B cell (primary cell): ENCODE measurements at regions not wholly inside any gene's neighbourhood (a gene's known extent, or its start where the extent isn't known, plus 50 kb on each side); places are given as distances from the start of the nearest gene placed in this dataset.

Source experiments
- EZH2 ChIP-seq: IDR thresholded peaks from 2 replicates; pipeline ENCODE4 v1.6.1; 2012; ENCODE audit warnings: borderline replicate concordance, low read depth, mild to moderate bottlenecking, moderate library complexity, low read length; ENCODE audit not compliant: insufficient read depth, poor library complexity, severe bottlenecking
- TF ChIP-seq, protein P1 (sequence below): fragments of 200-600 bp; IDR thresholded peaks from one replicate; pipeline ENCODE4 v1.8.0; 2022; ENCODE audit warnings: antibody characterized with exemption, mild to moderate bottlenecking

- TF ChIP-seq, protein P1, sequence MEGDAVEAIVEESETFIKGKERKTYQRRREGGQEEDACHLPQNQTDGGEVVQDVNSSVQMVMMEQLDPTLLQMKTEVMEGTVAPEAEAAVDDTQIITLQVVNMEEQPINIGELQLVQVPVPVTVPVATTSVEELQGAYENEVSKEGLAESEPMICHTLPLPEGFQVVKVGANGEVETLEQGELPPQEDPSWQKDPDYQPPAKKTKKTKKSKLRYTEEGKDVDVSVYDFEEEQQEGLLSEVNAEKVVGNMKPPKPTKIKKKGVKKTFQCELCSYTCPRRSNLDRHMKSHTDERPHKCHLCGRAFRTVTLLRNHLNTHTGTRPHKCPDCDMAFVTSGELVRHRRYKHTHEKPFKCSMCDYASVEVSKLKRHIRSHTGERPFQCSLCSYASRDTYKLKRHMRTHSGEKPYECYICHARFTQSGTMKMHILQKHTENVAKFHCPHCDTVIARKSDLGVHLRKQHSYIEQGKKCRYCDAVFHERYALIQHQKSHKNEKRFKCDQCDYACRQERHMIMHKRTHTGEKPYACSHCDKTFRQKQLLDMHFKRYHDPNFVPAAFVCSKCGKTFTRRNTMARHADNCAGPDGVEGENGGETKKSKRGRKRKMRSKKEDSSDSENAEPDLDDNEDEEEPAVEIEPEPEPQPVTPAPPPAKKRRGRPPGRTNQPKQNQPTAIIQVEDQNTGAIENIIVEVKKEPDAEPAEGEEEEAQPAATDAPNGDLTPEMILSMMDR, result no peak
- TF ChIP-seq EZH2, result no peak
Measured at GRCh38 chr3:30401971-30402370, 204.4 kb upstream of the TGFBR2 start.
